PFSK-1 (cell line): ENCODE measurements at regions not wholly inside any gene's neighbourhood (a gene's known extent, or its start where the extent isn't known, plus 50 kb on each side); places are given as distances from the start of the nearest gene placed in this dataset.

Experiments
- FOXP2 ChIP-seq: optimal IDR thresholded peaks from 2 replicates; pipeline ENCODE3; 2011; ENCODE audit warnings: borderline replicate concordance, control low read depth, inconsistent platforms; ENCODE audit not compliant: insufficient read depth; ENCODE audit errors: extremely low read length, extremely low read depth
- POLR2AphosphoS5 ChIP-seq: IDR thresholded peaks from 2 replicates; pipeline ENCODE4 v1.6.1; 2012; ENCODE audit warnings: low read depth, mild to moderate bottlenecking, control low read depth, low read length, moderate library complexity
- REST ChIP-seq, 2 experiments: IDR thresholded peaks; 2 replicates each; pipeline versions ENCODE4 v1.6.1 to v1.8.0; 2011 to 2012; ENCODE audit warnings: low read depth in 2 of 2, low read length in 2 of 2, control low read depth in 1 of 2, inconsistent platforms in 1 of 2, mild to moderate bottlenecking in 1 of 2, moderate library complexity in 1 of 2; ENCODE audit not compliant: insufficient read depth in 1 of 2
- SIN3A ChIP-seq: IDR thresholded peaks from 2 replicates; pipeline ENCODE4 v1.6.1; 2012; ENCODE audit warnings: mild to moderate bottlenecking, low read length, moderate library complexity, borderline replicate concordance; ENCODE audit not compliant: insufficient read depth
- TAF1 ChIP-seq: IDR thresholded peaks from 2 replicates; pipeline ENCODE4 v1.6.1; 2012; ENCODE audit warnings: low read length, control low read depth, borderline replicate concordance; ENCODE audit not compliant: insufficient read depth

- TF ChIP-seq POLR2AphosphoS5 (no peak), TAF1 (no peak), REST (IDR thresholded peaks at IDR 0.05; ENCODE audit: insufficient read depth in 1 of 2, low read depth in 2 of 2, low read length in 2 of 2) (no peak), FOXP2 (no peak), SIN3A (no peak)
Observed at GRCh38 chr14:47772652-47773051, 97.2 kb upstream of the MDGA2 start.

GRCh38 chr14:47763188-47763854 is 87.9 kb upstream of the MDGA2 start:
- TF ChIP-seq TAF1: no peak
- TF ChIP-seq REST (IDR thresholded peaks at IDR 0.05; ENCODE audit: insufficient read depth in 1 of 2, low read depth in 2 of 2, low read length in 2 of 2): no peak
- no peak for TF ChIP-seq SIN3A
- no peak for TF ChIP-seq FOXP2
- no peak for TF ChIP-seq POLR2AphosphoS5

- TF ChIP-seq REST (IDR thresholded peaks at IDR 0.05; ENCODE audit: insufficient read depth in 1 of 2, low read depth in 2 of 2, low read length in 2 of 2) (no peak), SIN3A (no peak), TAF1 (no peak), POLR2AphosphoS5 (no peak), FOXP2 (no peak)
Observed at GRCh38 chr14:47746986-47747385, 71.6 kb upstream of the MDGA2 start.

- TF ChIP-seq TAF1 (no peak), SIN3A (no peak), POLR2AphosphoS5 (no peak), REST (IDR thresholded peaks at IDR 0.05; ENCODE audit: insufficient read depth in 1 of 2, low read depth in 2 of 2, low read length in 2 of 2) (no peak), FOXP2 (no peak)
Observed at GRCh38 chr14:47744155-47744554, 68.8 kb upstream of the MDGA2 start.
